T-helper 1 cell treated with Interleukin-12 subunit alpha and Interleukin-12 subunit beta and Interleukin-4 antibody, amounts not matched to agents 30 μg/mL and 1 μg/mL, for 36 hours (primary cell): ENCODE measurements at regions not wholly inside any gene's neighbourhood (a gene's known extent, or its start where the extent isn't known, plus 50 kb on each side); places are given as distances from the start of the nearest gene placed in this dataset.
"Not testable (repeated sequence)": the region's sequence is repeated elsewhere in the genome, so short reads cannot be mapped to it uniquely, and the experiment has no call there.

Experiments used
- H3K27ac Mint-ChIP-seq: one replicate; pipeline ENCODE4 v1.8.0; 2021; ENCODE audit warnings: mild to moderate bottlenecking, mixed read lengths
- H3K27me3 Mint-ChIP-seq: one replicate; pipeline ENCODE4 v1.8.0; 2021; ENCODE audit warnings: low read depth, mixed read lengths
- H3K36me3 Mint-ChIP-seq: one replicate; pipeline ENCODE4 v1.8.0; 2021; ENCODE audit warnings: low read depth, mixed read lengths
- H3K4me1 Mint-ChIP-seq: one replicate; pipeline ENCODE4 v1.8.0; 2021; ENCODE audit warnings: low read depth, mixed read lengths
- H3K4me3 Mint-ChIP-seq: one replicate; pipeline ENCODE4 v1.8.0; 2021; ENCODE audit warnings: mild to moderate bottlenecking, moderate library complexity, mixed read lengths
- H3K9me3 Mint-ChIP-seq: one replicate; pipeline ENCODE4 v1.8.0; 2021; ENCODE audit warnings: mixed read lengths

- peaks cover 10% of the 10 kb centered on the region for H3K27me3 Mint-ChIP-seq
- H3K27ac Mint-ChIP-seq, H3K4me1 Mint-ChIP-seq, H3K36me3 Mint-ChIP-seq, H3K4me3 Mint-ChIP-seq, H3K9me3 Mint-ChIP-seq: not testable (repeated sequence)
These were observed 200.4 kb downstream of the RTP5 start for GRCh38 chr2:242069938-242070395.

- H3K27ac Mint-ChIP-seq, H3K36me3 Mint-ChIP-seq: not testable (repeated sequence)
- peaks cover 10% of the 10 kb centered on the region for H3K27me3 Mint-ChIP-seq
These were observed 201.2 kb downstream of the RTP5 start for GRCh38 chr2:242070726-242071125.

GRCh38 chr2:242071377-242071776, 201.8 kb downstream of the RTP5 start:
- not testable (repeated sequence) for H3K27me3 Mint-ChIP-seq, H3K27ac Mint-ChIP-seq, H3K36me3 Mint-ChIP-seq, H3K4me3 Mint-ChIP-seq, H3K4me1 Mint-ChIP-seq, H3K9me3 Mint-ChIP-seq

More at GRCh38 chr2:242070726-242071125, 201.2 kb downstream of the RTP5 start:
- H3K4me1 Mint-ChIP-seq, H3K9me3 Mint-ChIP-seq, H3K4me3 Mint-ChIP-seq: not testable (repeated sequence)

- H3K36me3 Mint-ChIP-seq, H3K4me3 Mint-ChIP-seq, H3K9me3 Mint-ChIP-seq, H3K4me1 Mint-ChIP-seq, H3K27me3 Mint-ChIP-seq, H3K27ac Mint-ChIP-seq: not testable (repeated sequence)
These were observed 202.4 kb downstream of the RTP5 start for GRCh38 chr2:242071936-242072335.

- Mint-ChIP-seq H3K36me3 (no peaks in the 10 kb centered on the region), H3K4me1 (no peaks in the 10 kb centered on the region), H3K4me3 (no peak overlapping the region), H3K27ac (no peak overlapping the region), H3K27me3 (peaks cover 9% of the 10 kb centered on the region), H3K9me3 (no peaks in the 10 kb centered on the region)
These were observed 205.6 kb downstream of the RTP5 start for GRCh38 chr2:242075168-242075567.

- H3K4me3 Mint-ChIP-seq: no peak overlapping the region
- H3K27ac Mint-ChIP-seq: no peak overlapping the region
- H3K4me1 Mint-ChIP-seq: no peaks in the 10 kb centered on the region
- peaks cover 9% of the 10 kb centered on the region for H3K27me3 Mint-ChIP-seq
- H3K9me3 Mint-ChIP-seq: no peaks in the 10 kb centered on the region
- H3K36me3 Mint-ChIP-seq: no peaks in the 10 kb centered on the region
These were observed 206.2 kb downstream of the RTP5 start for GRCh38 chr2:242075696-242076095.

GRCh38 chr2:242076184-242076583, 206.7 kb downstream of the RTP5 start:
- not testable (repeated sequence) for H3K36me3 Mint-ChIP-seq, H3K9me3 Mint-ChIP-seq

GRCh38 chr2:242078426-242078825, 208.9 kb downstream of the RTP5 start:
- H3K4me3 Mint-ChIP-seq, H3K4me1 Mint-ChIP-seq, H3K36me3 Mint-ChIP-seq, H3K27ac Mint-ChIP-seq, H3K9me3 Mint-ChIP-seq: not testable (repeated sequence)
- peaks cover 19% of the 10 kb centered on the region for H3K27me3 Mint-ChIP-seq

More at GRCh38 chr2:242076184-242076583, 206.7 kb downstream of the RTP5 start:
- not testable (repeated sequence) for H3K4me3 Mint-ChIP-seq, H3K4me1 Mint-ChIP-seq, H3K27ac Mint-ChIP-seq
- peaks cover 13% of the 10 kb centered on the region for H3K27me3 Mint-ChIP-seq

GRCh38 chr2:242079792-242080191, 210.3 kb downstream of the RTP5 start:
- H3K4me1 Mint-ChIP-seq, H3K36me3 Mint-ChIP-seq, H3K9me3 Mint-ChIP-seq, H3K27ac Mint-ChIP-seq, H3K4me3 Mint-ChIP-seq: not testable (repeated sequence)
- H3K27me3 Mint-ChIP-seq: peaks cover 19% of the 10 kb centered on the region

GRCh38 chr2:242080575-242081214, 211.2 kb downstream of the RTP5 start:
- H3K36me3 Mint-ChIP-seq, H3K4me3 Mint-ChIP-seq, H3K9me3 Mint-ChIP-seq, H3K4me1 Mint-ChIP-seq, H3K27ac Mint-ChIP-seq: not testable (repeated sequence)
- peaks cover 19% of the 10 kb centered on the region for H3K27me3 Mint-ChIP-seq

GRCh38 chr2:242084034-242084433, 214.5 kb downstream of the RTP5 start:
- not testable (repeated sequence) for H3K9me3 Mint-ChIP-seq, H3K36me3 Mint-ChIP-seq, H3K27ac Mint-ChIP-seq, H3K4me3 Mint-ChIP-seq
- peaks cover 17% of the 10 kb centered on the region for H3K4me1 Mint-ChIP-seq
- H3K27me3 Mint-ChIP-seq: peaks cover 19% of the 10 kb centered on the region

GRCh38 chr2:242085024-242085674, 215.6 kb downstream of the RTP5 start:
- H3K4me3 Mint-ChIP-seq, H3K36me3 Mint-ChIP-seq, H3K9me3 Mint-ChIP-seq, H3K27ac Mint-ChIP-seq: not testable (repeated sequence)
- Mint-ChIP-seq H3K27me3 (peaks cover 25% of the 10 kb centered on the region), H3K4me1 (peaks cover 22% of the 10 kb centered on the region)

GRCh38 chr2:242085941-242086621, 216.6 kb downstream of the RTP5 start:
- H3K4me1 Mint-ChIP-seq: peaks cover 22% of the 10 kb centered on the region
- peaks cover 3% of the 10 kb centered on the region for H3K36me3 Mint-ChIP-seq
- peak overlapping the region; percentile 29 for H3K27ac Mint-ChIP-seq
- H3K9me3 Mint-ChIP-seq: no peaks in the 10 kb centered on the region
- peaks cover 24% of the 10 kb centered on the region for H3K27me3 Mint-ChIP-seq
- peak overlapping the region; percentile 20 for H3K4me3 Mint-ChIP-seq

GRCh38 chr2:242088044-242088443, 218.5 kb downstream of the RTP5 start:
- Mint-ChIP-seq H3K4me1 (peaks cover 26% of the 10 kb centered on the region), H3K4me3 (peak overlapping the region; percentile 65), H3K27ac (peak overlapping the region; percentile 22), H3K27me3 (peaks cover 21% of the 10 kb centered on the region)
- not testable (repeated sequence) for H3K9me3 Mint-ChIP-seq, H3K36me3 Mint-ChIP-seq
